H9 (cell line): ENCODE measurements at regions not wholly inside any gene's neighbourhood (a gene's known extent, or its start where the extent isn't known, plus 50 kb on each side); places are given as distances from the start of the nearest gene placed in this dataset.

Experiments used
- DNase-seq: peaks from one replicate; pipeline ENCODE4 v3.0.0-alpha.2; 2017
- H2AFZ ChIP-seq: one replicate; pipeline ENCODE4 v1.6.1; 2013; ENCODE audit warnings: mild to moderate bottlenecking, low read length, control low read depth, moderate library complexity
- H2AK5ac ChIP-seq: 2 replicates; pipeline ENCODE4 v1.6.1; 2013; ENCODE audit warnings: low read length, control low read depth, mixed read lengths; ENCODE audit not compliant: insufficient read length
- H2BK120ac ChIP-seq: one replicate; pipeline ENCODE4 v1.6.1; 2013; ENCODE audit warnings: low read depth, mild to moderate bottlenecking, low read length, control low read depth, inconsistent platforms; ENCODE audit not compliant: poor library complexity, severe bottlenecking
- H2BK12ac ChIP-seq: 2 replicates; pipeline ENCODE4 v1.6.1; 2013; ENCODE audit warnings: low read length, control low read depth, mixed read lengths, low read depth; ENCODE audit not compliant: insufficient read length
- H2BK15ac ChIP-seq: 2 replicates; pipeline ENCODE4 v1.6.1; 2013; ENCODE audit warnings: low read depth, low read length, control low read depth
- H2BK20ac ChIP-seq: one replicate; pipeline ENCODE4 v1.6.1; 2013; ENCODE audit warnings: low read depth, mild to moderate bottlenecking, low read length, control low read depth, inconsistent platforms; ENCODE audit not compliant: poor library complexity, severe bottlenecking
- H2BK5ac ChIP-seq: 2 replicates; pipeline ENCODE4 v1.6.1; 2013; ENCODE audit warnings: low read length, control low read depth, mixed read lengths; ENCODE audit not compliant: insufficient read length
- H3K14ac ChIP-seq: 2 replicates; pipeline ENCODE4 v1.6.1; 2013; ENCODE audit warnings: low read length, control low read depth; ENCODE audit not compliant: insufficient read depth
- H3K18ac ChIP-seq: 2 replicates; pipeline ENCODE4 v1.6.1; 2013; ENCODE audit warnings: low read depth, mild to moderate bottlenecking, mixed read lengths, low read length, control low read depth; ENCODE audit not compliant: insufficient read length
- H3K23ac ChIP-seq: 2 replicates; pipeline ENCODE4 v1.6.1; 2013; ENCODE audit warnings: low read length, control low read depth, mixed read lengths, low read depth; ENCODE audit not compliant: insufficient read length
- H3K23me2 ChIP-seq: 2 replicates; pipeline ENCODE4 v1.6.1; 2013; ENCODE audit warnings: low read depth, mild to moderate bottlenecking, mixed read lengths, low read length, control low read depth; ENCODE audit not compliant: insufficient read length, poor library complexity, severe bottlenecking
- H3K27ac ChIP-seq: 2 replicates; pipeline ENCODE4 v1.5.1; 2013; ENCODE audit warnings: low read length, control low read depth, mixed read lengths, low read depth; ENCODE audit not compliant: insufficient read length
- H3K27me3 ChIP-seq: 2 replicates; pipeline ENCODE4 v1.6.1; 2013; ENCODE audit warnings: low read length, control low read depth, inconsistent platforms; ENCODE audit not compliant: insufficient read depth
- H3K4ac ChIP-seq: 2 replicates; pipeline ENCODE4 v1.6.1; 2013; ENCODE audit warnings: low read depth, mild to moderate bottlenecking, control low read depth, inconsistent platforms, low read length, moderate library complexity
- H3K4me1 ChIP-seq: 2 replicates; pipeline ENCODE4 v1.6.1; 2013; ENCODE audit warnings: low read length, control low read depth, inconsistent platforms; ENCODE audit not compliant: insufficient read depth
- H3K4me2 ChIP-seq: 2 replicates; pipeline ENCODE4 v1.6.1; 2013; ENCODE audit warnings: low read length, control low read depth, mixed read lengths; ENCODE audit not compliant: insufficient read length, insufficient read depth
- H3K56ac ChIP-seq: 2 replicates; pipeline ENCODE4 v1.6.1; 2013; ENCODE audit warnings: low read depth, mild to moderate bottlenecking, mixed read lengths, low read length, control low read depth; ENCODE audit not compliant: insufficient read length
- H3K79me1 ChIP-seq: 2 replicates; pipeline ENCODE4 v1.6.1; 2013; ENCODE audit warnings: low read depth, mild to moderate bottlenecking, moderate library complexity, low read length, control low read depth, inconsistent platforms; ENCODE audit not compliant: insufficient read depth, poor library complexity, severe bottlenecking
- H3K79me2 ChIP-seq: 2 replicates; pipeline ENCODE4 v1.6.1; 2013; ENCODE audit warnings: low read length, control low read depth, inconsistent platforms; ENCODE audit not compliant: insufficient read depth
- H3K9ac ChIP-seq: 2 replicates; pipeline ENCODE4 v1.6.1; 2013; ENCODE audit warnings: low read length, control low read depth, mixed read lengths; ENCODE audit not compliant: insufficient read length; ENCODE audit errors: extremely low read depth
- H3K9me3 ChIP-seq: one replicate; pipeline ENCODE4 v1.6.1; 2013; ENCODE audit warnings: low read depth, low read length, inconsistent platforms; ENCODE audit not compliant: control insufficient read depth
- H3T11ph ChIP-seq: one replicate; pipeline ENCODE4 v1.6.1; 2013; ENCODE audit warnings: mild to moderate bottlenecking, low read length, control low read depth, inconsistent platforms
- H4K20me1 ChIP-seq: one replicate; pipeline ENCODE4 v1.6.1; 2013; ENCODE audit not compliant: control insufficient read depth, insufficient read length, insufficient read depth
- H4K5ac ChIP-seq: 2 replicates; pipeline ENCODE4 v1.6.1; 2013; ENCODE audit warnings: low read depth, mild to moderate bottlenecking, mixed read lengths, low read length, control low read depth; ENCODE audit not compliant: insufficient read length
- H4K8ac ChIP-seq: replicated peaks from 2 replicates; pipeline ENCODE4 v1.6.1; 2013; ENCODE audit warnings: low read length, control low read depth, mixed read lengths, low read depth; ENCODE audit not compliant: insufficient read length
- H4K91ac ChIP-seq: 2 replicates; pipeline ENCODE4 v1.6.1; 2013; ENCODE audit warnings: low read depth, mild to moderate bottlenecking, moderate library complexity, mixed read lengths, low read length, control low read depth; ENCODE audit not compliant: insufficient read length
- H3K27ac Mint-ChIP-seq, 3 experiments: 2 replicates in 2 of 3; 3 replicates in 1 of 3; pipeline ENCODE4 v1.8.0; 2020 to 2021; ENCODE audit warnings: mixed read lengths in 3 of 3, mild to moderate bottlenecking in 1 of 3, moderate library complexity in 1 of 3
- H3K27me3 Mint-ChIP-seq: 2 replicates; pipeline ENCODE4 v1.8.0; 2021; ENCODE audit warnings: low read depth, mild to moderate bottlenecking, moderate library complexity, mixed read lengths
- H3K36me3 Mint-ChIP-seq, 3 experiments: 2 replicates in 2 of 3; 3 replicates in 1 of 3; pipeline ENCODE4 v1.8.0; 2020 to 2021; ENCODE audit warnings: low read depth in 3 of 3, mixed read lengths in 3 of 3; ENCODE audit not compliant: insufficient read depth in 1 of 3
- H3K4me1 Mint-ChIP-seq, 2 experiments: 2 replicates each; pipeline ENCODE4 v1.8.0; 2020; ENCODE audit warnings: mixed read lengths in 2 of 2
- H3K4me3 Mint-ChIP-seq, 2 experiments: 2 replicates in 1 of 2; 3 replicates in 1 of 2; pipeline ENCODE4 v1.8.0; 2020 to 2021; ENCODE audit warnings: mild to moderate bottlenecking in 2 of 2, mixed read lengths in 2 of 2, moderate library complexity in 1 of 2
- H3K9me3 Mint-ChIP-seq, 2 experiments: 2 replicates in 1 of 2; 3 replicates in 1 of 2; pipeline ENCODE4 v1.8.0; 2020; ENCODE audit warnings: mild to moderate bottlenecking in 2 of 2, mixed read lengths in 2 of 2, moderate library complexity in 1 of 2
- WGBS: extraction: QIAGEN DNeasy Blood & Tissue Kit; methylation state at CpG from one replicate; pipeline ENCODE4 v1.1.7; 2013; ENCODE audit warnings: missing lambda C conversion rate, low lambda C conversion rate, mixed read lengths; ENCODE audit not compliant: insufficient read length; ENCODE audit errors: extremely low coverage; 5-methylcytosine and 5-hydroxymethylcytosine counted together
- TF ChIP-seq, protein P1 (sequence below): fragments of 200-600 bp; sonication (generic); conservative IDR thresholded peaks from 3 replicates; pipeline ENCODE4 v1.8.0; 2021; ENCODE audit warnings: antibody characterized with exemption, mild to moderate bottlenecking

DNA sequence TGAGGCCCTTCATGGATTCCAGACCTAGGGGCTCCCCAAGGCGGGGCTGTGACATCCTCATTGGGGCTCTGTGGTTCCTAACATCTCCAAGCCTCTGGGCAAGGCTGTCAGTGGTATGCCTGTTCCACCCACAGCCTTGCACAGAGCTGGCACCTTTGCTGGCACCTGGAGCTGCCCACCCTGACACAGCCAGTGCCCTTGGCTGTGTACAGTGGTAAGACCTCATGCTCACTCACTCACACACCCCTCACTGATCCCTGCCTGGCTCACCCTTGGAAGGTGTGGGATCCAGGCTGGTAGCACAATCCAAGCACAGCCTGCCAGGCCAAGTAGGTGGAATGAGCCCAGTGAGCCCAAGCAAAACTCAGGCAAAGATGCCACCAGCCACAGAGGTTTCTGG lies 200.4 kb upstream of the PCDH15 start:
- WGBS, result no CpG with 5 or more reads among the region's 1 CpG
- DNase-seq, result no peak
- H2BK12ac ChIP-seq, result no peak overlapping the region
- no peak overlapping the region for H2BK15ac ChIP-seq
- Mint-ChIP-seq H3K36me3 (peaks cover 18 to 32% (median 26%) of the 10 kb centered on the region in 3 experiments), H3K4me3 (no peak overlapping the region), H3K27ac (no peak overlapping the region), H3K27me3 (no peaks in the 10 kb centered on the region), H3K4me1 (0 out of 4 replicates have a peak, but pooled peaks cover under 1 to 3% of the 10 kb centered on the region in 2 experiments), H3K9me3 (peaks cover 32% of the 10 kb centered on the region in 2 experiments)
- H3K4me1 ChIP-seq, result no peaks in the 10 kb centered on the region
- H4K91ac ChIP-seq, result no peak overlapping the region
- H4K5ac ChIP-seq, result no peak overlapping the region
- H4K20me1 ChIP-seq, result no peaks in the 10 kb centered on the region
- no peak overlapping the region for H3K14ac ChIP-seq
- no peak overlapping the region for H2AFZ ChIP-seq
- TF ChIP-seq, protein P1, sequence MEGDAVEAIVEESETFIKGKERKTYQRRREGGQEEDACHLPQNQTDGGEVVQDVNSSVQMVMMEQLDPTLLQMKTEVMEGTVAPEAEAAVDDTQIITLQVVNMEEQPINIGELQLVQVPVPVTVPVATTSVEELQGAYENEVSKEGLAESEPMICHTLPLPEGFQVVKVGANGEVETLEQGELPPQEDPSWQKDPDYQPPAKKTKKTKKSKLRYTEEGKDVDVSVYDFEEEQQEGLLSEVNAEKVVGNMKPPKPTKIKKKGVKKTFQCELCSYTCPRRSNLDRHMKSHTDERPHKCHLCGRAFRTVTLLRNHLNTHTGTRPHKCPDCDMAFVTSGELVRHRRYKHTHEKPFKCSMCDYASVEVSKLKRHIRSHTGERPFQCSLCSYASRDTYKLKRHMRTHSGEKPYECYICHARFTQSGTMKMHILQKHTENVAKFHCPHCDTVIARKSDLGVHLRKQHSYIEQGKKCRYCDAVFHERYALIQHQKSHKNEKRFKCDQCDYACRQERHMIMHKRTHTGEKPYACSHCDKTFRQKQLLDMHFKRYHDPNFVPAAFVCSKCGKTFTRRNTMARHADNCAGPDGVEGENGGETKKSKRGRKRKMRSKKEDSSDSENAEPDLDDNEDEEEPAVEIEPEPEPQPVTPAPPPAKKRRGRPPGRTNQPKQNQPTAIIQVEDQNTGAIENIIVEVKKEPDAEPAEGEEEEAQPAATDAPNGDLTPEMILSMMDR, result no peak
- H3T11ph ChIP-seq, result no peak overlapping the region
- H3K79me1 ChIP-seq, result no peaks in the 10 kb centered on the region
- no peak overlapping the region for H3K23ac ChIP-seq
- H3K27ac ChIP-seq, result no peak overlapping the region
- H3K4ac ChIP-seq, result no peak overlapping the region
- H2BK120ac ChIP-seq, result no peak overlapping the region
- H2AK5ac ChIP-seq, result no peak overlapping the region
- H3K18ac ChIP-seq, result no peak overlapping the region
- no peak overlapping the region for H3K4me2 ChIP-seq
- H3K27me3 ChIP-seq, result no peaks in the 10 kb centered on the region
- peaks cover 14% of the 10 kb centered on the region for H3K9me3 ChIP-seq
- no peak overlapping the region for H4K8ac ChIP-seq
- H2BK20ac ChIP-seq, result no peak overlapping the region
- H3K23me2 ChIP-seq, result no peaks in the 10 kb centered on the region
- H3K9ac ChIP-seq, result no peak overlapping the region
- H3K56ac ChIP-seq, result no peak overlapping the region
- H3K79me2 ChIP-seq, result no peaks in the 10 kb centered on the region
- no peak overlapping the region for H2BK5ac ChIP-seq
